A673 (cell line): ENCODE measurements at regions not wholly inside any gene's neighbourhood (a gene's known extent, or its start where the extent isn't known, plus 50 kb on each side); places are given as distances from the start of the nearest gene placed in this dataset.

Experiments used
- BruUV-seq: library from RNA; stranded (reverse); fragments of 400-500 nt; replicated peaks from 2 replicates; lab custom pipeline; 2021; lab: Mats Ljungman, UMichigan
- CTCF ChIA-PET: fragments of 300-600 bp; sonication (Branson Sonifier 250); formaldehyde crosslinking; loops from one replicate; lab custom pipeline; 2022; ENCODE audit warnings: antibody characterized with exemption; lab: Charles Lee
- POLR2A ChIA-PET: fragments of 300-600 bp; sonication (Branson Sonifier 250); formaldehyde crosslinking; loops from one replicate; lab custom pipeline; 2022; ENCODE audit warnings: antibody characterized with exemption; ENCODE audit not compliant: low non-redundant PET; lab: Charles Lee
- DNase-seq: peaks from one replicate; pipeline ENCODE4 v3.0.0-alpha.2; 2015; ENCODE audit warnings: low spot score
- H3K27ac ChIP-seq: fragments of 200-600 bp; sonication (generic); 2 replicates; pipeline ENCODE4 v1.5.1; 2016; ENCODE audit warnings: mixed run types, low read depth, mild to moderate bottlenecking, mixed read lengths, antibody characterized with exemption, low read length; ENCODE audit not compliant: poor library complexity, severe bottlenecking
- H3K27me3 ChIP-seq: fragments of 200-600 bp; sonication (generic); replicated peaks from 2 replicates; pipeline ENCODE4 v1.6.1; 2017; ENCODE audit warnings: mixed run types, low read depth, mild to moderate bottlenecking, mixed read lengths, antibody characterized with exemption, low read length; ENCODE audit not compliant: insufficient read depth, poor library complexity
- H3K36me3 ChIP-seq: fragments of 200-600 bp; sonication (generic); 2 replicates; pipeline ENCODE4 v1.6.1; 2016; ENCODE audit warnings: mixed run types, mild to moderate bottlenecking, mixed read lengths, antibody characterized with exemption, low read length; ENCODE audit not compliant: insufficient read depth, poor library complexity, severe bottlenecking
- H3K4me1 ChIP-seq: fragments of 200-600 bp; sonication (generic); 2 replicates; pipeline ENCODE4 v1.6.1; 2017; ENCODE audit warnings: mixed run types, mild to moderate bottlenecking, mixed read lengths, antibody characterized with exemption, low read length; ENCODE audit not compliant: insufficient read depth, poor library complexity, severe bottlenecking
- H3K4me3 ChIP-seq: fragments of 200-600 bp; sonication (generic); 2 replicates; pipeline ENCODE4 v1.5.1; 2016; ENCODE audit warnings: low read depth, mixed run types, mild to moderate bottlenecking, mixed read lengths, low read length; ENCODE audit not compliant: poor library complexity, severe bottlenecking
- H3K9me3 ChIP-seq: fragments of 200-600 bp; sonication (generic); 2 replicates; pipeline ENCODE4 v1.6.1; 2016; ENCODE audit warnings: mixed run types, low read depth, mild to moderate bottlenecking, mixed read lengths, antibody characterized with exemption, low read length; ENCODE audit not compliant: poor library complexity, severe bottlenecking
- CTCF ChIP-seq: fragments of 300-800, 200-600 bp; sonication (generic); conservative IDR thresholded peaks from 2 replicates; pipeline ENCODE4 v1.5.1; 2017; ENCODE audit warnings: low read depth, mild to moderate bottlenecking, antibody characterized with exemption, low read length, moderate library complexity, mixed read lengths
- EZH2 ChIP-seq: fragments of 200-600 bp; sonication (generic); IDR thresholded peaks from 2 replicates; pipeline ENCODE4 v1.6.1; 2017; ENCODE audit warnings: borderline replicate concordance, low read depth, mild to moderate bottlenecking, mixed read lengths, antibody characterized with exemption, low read length; ENCODE audit not compliant: poor library complexity, severe bottlenecking
- intact Hi-C: fragments of 100-400 bp; cut with micrococcal nuclease; formaldehyde crosslinking; loops from one replicate; pipeline ENCODE4 v1.10.0; 2022; ENCODE audit not compliant: unreplicated experiment

GRCh38 chr2:10514273-10514672 is 66.1 kb upstream of the ODC1 start:
- Histone ChIP-seq H3K27ac (no peak overlapping the region), H3K9me3 (peaks cover 18% of the 10 kb centered on the region), H3K4me3 (no peak overlapping the region), H3K36me3 (no peaks in the 10 kb centered on the region), H3K4me1 (no peaks in the 10 kb centered on the region), H3K27me3 (no peaks in the 10 kb centered on the region)
- no peak for DNase-seq
- intact Hi-C loops, result no loop called here
- ChIA-PET POLR2A (no interaction called here), CTCF (interaction anchor here (0.6 kb wide), 2 partner anchors 420 to 466 kb away, joined by 3 to 7 read pairs; no protein-coding TSS in a partner anchor)
- no TSS peak for BruUV-seq
- TF ChIP-seq CTCF, result no peak
- no peak for TF ChIP-seq EZH2

- no TSS peak for BruUV-seq
- Histone ChIP-seq H3K36me3 (no peaks in the 10 kb centered on the region), H3K4me3 (no peak overlapping the region), H3K9me3 (peaks cover 18% of the 10 kb centered on the region), H3K27ac (no peak overlapping the region), H3K4me1 (no peaks in the 10 kb centered on the region), H3K27me3 (no peaks in the 10 kb centered on the region)
- TF ChIP-seq CTCF, result no peak
- TF ChIP-seq EZH2, result no peak
- ChIA-PET POLR2A (no interaction called here), CTCF (no interaction called here)
- intact Hi-C loops, result no loop called here
- no peak for DNase-seq
Observed at GRCh38 chr2:10513201-10513600, 65.1 kb upstream of the ODC1 start.

GRCh38 chr2:10508038-10508437 is 59.9 kb upstream of the ODC1 start:
- no TSS peak for BruUV-seq
- Histone ChIP-seq H3K4me3 (no peak overlapping the region), H3K27ac (no peak overlapping the region), H3K4me1 (no peaks in the 10 kb centered on the region), H3K36me3 (no peaks in the 10 kb centered on the region), H3K27me3 (no peaks in the 10 kb centered on the region), H3K9me3 (no peaks in the 10 kb centered on the region)
- CTCF ChIA-PET, result no interaction called here
- TF ChIP-seq EZH2 (no peak), CTCF (no peak)
- POLR2A ChIA-PET, result no interaction called here
- no peak for DNase-seq
- intact Hi-C loops, result no loop called here
